ENCODE measurements at regions not wholly inside any gene's neighbourhood (a gene's known extent, or its start where the extent isn't known, plus 50 kb on each side); places are given as distances from the start of the nearest gene placed in this dataset.

DNA sequence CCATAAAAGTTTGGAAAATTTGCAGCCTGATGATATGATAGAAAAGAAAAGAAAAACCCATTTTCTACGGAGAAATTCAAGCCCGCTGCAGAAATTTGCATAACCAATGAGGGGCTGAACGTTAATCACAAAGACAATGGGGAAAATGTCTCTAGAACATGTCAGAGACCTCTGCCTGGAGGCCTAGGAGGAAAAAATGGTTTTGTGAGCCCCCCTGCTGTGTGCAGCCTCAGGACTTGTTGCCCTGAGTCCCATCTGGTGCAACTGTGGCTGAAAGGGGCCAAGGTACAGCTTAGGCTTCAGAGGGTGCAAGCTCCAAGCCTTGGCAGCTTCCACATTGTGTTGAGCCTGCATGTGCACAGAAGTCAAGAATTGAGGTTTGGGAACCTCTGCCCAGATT lies 1267.4 kb upstream of the GOT2 start:
- no peak for TF ChIP-seq CTCF (IDR thresholded peaks at IDR 0.05; ENCODE audit: control insufficient read depth, extremely low read depth, insufficient read depth)
- no peak overlapping the region for H3K4me3 ChIP-seq (ENCODE audit: low read depth, low read length)
- DNase-seq (ENCODE audit: low read depth), result no peak

DNA sequence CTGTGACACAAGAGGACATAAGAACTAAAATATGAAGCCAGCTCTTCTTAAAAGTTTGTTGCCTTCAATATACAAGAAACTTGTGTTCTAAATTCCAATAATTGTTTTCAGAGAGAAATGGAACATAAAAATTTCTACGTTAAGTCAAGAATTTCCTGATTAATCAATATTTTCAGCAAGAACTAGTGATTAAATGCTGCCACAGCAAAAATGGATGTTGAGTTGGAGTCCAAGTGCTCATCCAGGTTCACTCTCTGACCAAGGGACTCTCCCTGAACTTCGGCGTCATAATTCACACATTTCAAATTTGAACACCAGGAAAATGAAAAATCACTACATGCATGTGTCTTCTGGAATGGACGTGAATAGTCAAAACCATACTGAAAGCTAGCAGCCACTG lies 1263.6 kb upstream of the GOT2 start:
- TF ChIP-seq CTCF (IDR thresholded peaks at IDR 0.05; ENCODE audit: control insufficient read depth, extremely low read depth, insufficient read depth), result no peak
- no peak overlapping the region for H3K4me3 ChIP-seq (ENCODE audit: low read depth, low read length)
- DNase-seq (ENCODE audit: low read depth), result no peak

- DNase-seq (ENCODE audit: low read depth), result no peak
- no peak overlapping the region for H3K4me3 ChIP-seq (ENCODE audit: low read depth, low read length)
- no peak for TF ChIP-seq CTCF (IDR thresholded peaks at IDR 0.05; ENCODE audit: control insufficient read depth, extremely low read depth, insufficient read depth)
These were observed 1259.0 kb upstream of the GOT2 start for GRCh38 chr16:59993101-59993500.

DNA sequence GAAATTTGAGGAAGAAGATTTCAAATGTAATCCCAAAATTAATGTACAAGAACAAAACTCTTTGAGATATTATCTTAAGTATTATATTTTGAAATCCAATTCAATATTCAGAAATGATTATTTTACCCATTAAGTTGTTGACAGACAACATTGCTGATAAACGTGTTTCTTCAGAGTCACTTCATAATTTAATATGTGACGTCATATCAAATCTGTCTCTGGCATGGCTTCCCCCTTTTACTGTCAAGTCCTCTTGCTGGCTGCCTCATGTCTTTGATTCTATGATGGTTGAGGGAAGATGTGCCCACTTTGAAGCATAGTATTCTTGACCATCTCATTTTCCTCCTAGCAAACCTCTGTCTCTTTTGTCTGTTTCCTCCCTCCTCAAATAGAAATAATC lies 1257.1 kb upstream of the GOT2 start:
- no peak overlapping the region for H3K4me3 ChIP-seq (ENCODE audit: low read depth, low read length)
- no peak for TF ChIP-seq CTCF (IDR thresholded peaks at IDR 0.05; ENCODE audit: control insufficient read depth, extremely low read depth, insufficient read depth)
- no peak for DNase-seq (ENCODE audit: low read depth)

- no peak for TF ChIP-seq CTCF (IDR thresholded peaks at IDR 0.05; ENCODE audit: control insufficient read depth, extremely low read depth, insufficient read depth)
- no peak overlapping the region for H3K4me3 ChIP-seq (ENCODE audit: low read depth, low read length)
- peak; percentile 14 for DNase-seq (ENCODE audit: low read depth)
These were observed 1254.5 kb upstream of the GOT2 start for GRCh38 chr16:59988591-59988990.

- DNase-seq (ENCODE audit: low read depth), result no peak
- no peak for TF ChIP-seq CTCF (IDR thresholded peaks at IDR 0.05; ENCODE audit: control insufficient read depth, extremely low read depth, insufficient read depth)
- no peak overlapping the region for H3K4me3 ChIP-seq (ENCODE audit: low read depth, low read length)
These were observed 1241.8 kb upstream of the GOT2 start for GRCh38 chr16:59975953-59976352.

GRCh38 chr16:59973966-59974365 lies 1239.8 kb upstream of the GOT2 start:
- no peak overlapping the region for H3K4me3 ChIP-seq (ENCODE audit: low read depth, low read length)
- DNase-seq (ENCODE audit: low read depth), result no peak
- TF ChIP-seq CTCF (IDR thresholded peaks at IDR 0.05; ENCODE audit: control insufficient read depth, extremely low read depth, insufficient read depth), result no peak

All from LNCaP clone FGC (cell line).